ENCODE measurements at regions not wholly inside any gene's neighbourhood (a gene's known extent, or its start where the extent isn't known, plus 50 kb on each side); places are given as distances from the start of the nearest gene placed in this dataset.
A peak's percentile ranks its signal among the peaks of the same experiment; 100 is the strongest.
"Not testable (repeated sequence)": the region's sequence is repeated elsewhere in the genome, so short reads cannot be mapped to it uniquely, and the experiment has no call there.

DNA sequence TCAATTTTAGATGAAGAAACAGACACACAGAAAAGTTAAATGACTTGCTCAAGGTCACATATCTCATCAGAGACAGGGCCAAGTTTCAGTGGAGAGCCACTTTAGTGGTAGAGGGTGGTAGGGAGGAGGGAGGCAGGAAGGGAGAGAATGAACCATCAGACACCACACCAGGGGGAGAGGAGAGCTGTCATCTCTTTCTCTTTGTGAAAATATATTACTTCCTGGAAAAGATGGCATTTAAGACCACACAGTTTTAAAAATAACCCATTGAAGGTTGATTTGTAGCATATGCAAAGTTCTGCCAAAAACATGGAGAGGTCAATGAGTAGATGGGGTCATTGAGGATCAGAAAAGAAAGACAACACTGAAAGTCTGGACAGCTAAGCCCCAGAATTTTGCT, 954.7 kb upstream of the DEFB115 start:
- in situ Hi-C loops (cut with MboI; ENCODE audit: low pct_unique_long_range_greater_than_20kb in 2 of 9, low sequenced_read_pairs in 9 of 9, unreplicated experiment in 9 of 9); ATAC-seq (replicated peaks in 6 of 8); H3K4me3 ChIP-seq; H3K27ac ChIP-seq: not testable (repeated sequence)
- H3K4me1 ChIP-seq (replicated peaks in 1 of 2) = peaks cover 10 to 13% of the 10 kb centered on the region in 2 donors

DNA sequence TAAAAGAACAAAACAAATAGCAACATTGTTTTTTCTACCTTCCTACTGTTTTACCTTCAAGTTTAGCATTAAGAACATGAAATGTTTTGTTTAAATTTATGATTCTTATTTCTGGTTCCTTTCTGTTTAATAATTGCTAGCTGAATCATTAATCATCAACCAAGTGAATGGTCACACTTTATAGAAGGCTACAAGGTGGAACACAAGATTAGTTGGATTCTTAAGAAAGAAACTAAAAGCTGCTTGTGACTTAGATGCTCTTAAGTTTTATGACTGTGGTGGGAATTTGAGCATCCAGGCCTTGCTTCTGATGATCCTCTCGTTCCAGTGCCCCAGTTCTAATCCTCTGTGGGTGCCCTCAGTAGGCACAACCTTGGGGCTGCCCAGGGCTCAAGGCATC, 947.5 kb upstream of the DEFB115 start:
- in situ Hi-C loops (cut with MboI; ENCODE audit: low pct_unique_long_range_greater_than_20kb in 2 of 9, low sequenced_read_pairs in 9 of 9, unreplicated experiment in 9 of 9); H3K27ac ChIP-seq; H3K4me1 ChIP-seq (replicated peaks in 1 of 2); ATAC-seq (replicated peaks in 6 of 8); H3K4me3 ChIP-seq: not testable (repeated sequence)
- no CpG with 5 or more reads among the region's 1 CpG for WGBS, 10 experiments

DNA sequence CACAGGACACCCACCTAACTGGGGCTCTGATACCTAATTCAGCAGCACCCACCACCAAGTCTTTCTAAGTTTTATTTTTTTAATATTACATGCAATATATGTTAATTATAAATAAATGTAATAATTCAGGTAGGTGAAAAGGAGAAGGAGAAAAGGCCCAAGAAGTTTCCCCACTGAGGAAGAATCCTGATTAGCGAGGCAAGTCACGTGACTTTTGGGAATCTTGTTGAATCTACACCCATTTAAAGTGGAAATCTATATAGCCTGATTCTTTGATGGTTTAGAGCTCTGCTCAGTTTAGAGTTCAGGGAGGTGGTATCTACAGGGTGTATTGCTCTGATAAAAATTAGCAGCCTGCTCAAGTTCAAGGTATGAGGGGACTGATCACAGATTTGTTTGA, 947.1 kb upstream of the DEFB115 start:
- H3K4me3 ChIP-seq; H3K4me1 ChIP-seq (replicated peaks in 1 of 2); in situ Hi-C loops (cut with MboI; ENCODE audit: low pct_unique_long_range_greater_than_20kb in 2 of 9, low sequenced_read_pairs in 9 of 9, unreplicated experiment in 9 of 9); H3K27ac ChIP-seq; ATAC-seq (replicated peaks in 6 of 8): not testable (repeated sequence)
- WGBS, 10 experiments = 92 to 100% (median 96%) methylated on average over 1 to 2 of the region's 2 CpGs; no CpG with 5 or more reads in 6 of the 10 experiments

DNA sequence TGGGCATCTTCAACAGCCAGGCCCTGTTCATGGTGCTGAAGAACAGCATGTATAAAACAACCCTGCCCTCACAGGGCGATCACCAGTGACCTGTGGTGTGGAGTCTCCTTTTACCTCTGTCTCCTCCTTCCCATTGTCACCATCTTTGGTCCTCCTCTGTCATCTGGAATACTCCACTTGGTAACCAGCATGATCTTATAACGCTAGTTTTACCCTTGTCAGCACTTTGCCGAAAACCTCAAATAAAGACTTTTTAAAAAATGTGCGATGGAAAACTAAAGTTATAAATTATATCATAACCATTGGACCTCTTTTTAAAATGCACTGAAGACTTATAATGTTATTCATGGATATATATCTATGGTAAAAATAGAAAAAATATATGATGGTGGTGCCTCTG, 945.2 kb upstream of the DEFB115 start:
- H3K27ac ChIP-seq; ATAC-seq (replicated peaks in 6 of 8); H3K4me3 ChIP-seq; in situ Hi-C loops (cut with MboI; ENCODE audit: low pct_unique_long_range_greater_than_20kb in 2 of 9, low sequenced_read_pairs in 9 of 9, unreplicated experiment in 9 of 9): not testable (repeated sequence)
- 100% methylated on average over 1 of the region's 4 CpGs; no CpG with 5 or more reads in 9 of the 10 experiments for whole genome bisulfite sequencing, 10 experiments
- peaks cover 5 to 14% of the 10 kb centered on the region in 2 donors for H3K4me1 ChIP-seq (replicated peaks in 1 of 2)

DNA sequence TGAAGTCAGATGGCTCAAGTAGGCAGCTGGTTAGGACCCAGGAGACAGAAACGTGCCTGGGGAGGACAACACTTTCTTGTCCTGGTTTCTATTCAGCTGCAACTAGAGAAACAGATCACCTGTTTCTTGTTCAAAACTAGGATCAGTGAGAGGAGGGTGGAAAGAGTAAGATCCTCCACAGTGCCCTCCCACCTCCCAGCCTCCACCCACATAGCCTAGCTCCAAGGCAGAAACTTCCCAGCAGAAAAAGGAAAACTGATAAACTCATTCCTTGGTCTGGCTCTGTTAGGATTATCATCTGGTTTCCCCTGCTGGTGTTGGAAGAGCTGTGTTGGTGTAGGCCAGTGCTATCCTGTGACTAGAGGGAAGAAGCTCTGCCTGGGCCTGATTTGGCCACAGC, 943.8 kb upstream of the DEFB115 start:
- no CpG with 5 or more reads among the region's 1 CpG for WGBS, 10 experiments
- ATAC-seq (replicated peaks in 6 of 8); H3K27ac ChIP-seq; in situ Hi-C loops (cut with MboI; ENCODE audit: low pct_unique_long_range_greater_than_20kb in 2 of 9, low sequenced_read_pairs in 9 of 9, unreplicated experiment in 9 of 9); H3K4me3 ChIP-seq: not testable (repeated sequence)
- H3K4me1 ChIP-seq (replicated peaks in 1 of 2) = peaks cover 5 to 17% of the 10 kb centered on the region in 2 donors

DNA sequence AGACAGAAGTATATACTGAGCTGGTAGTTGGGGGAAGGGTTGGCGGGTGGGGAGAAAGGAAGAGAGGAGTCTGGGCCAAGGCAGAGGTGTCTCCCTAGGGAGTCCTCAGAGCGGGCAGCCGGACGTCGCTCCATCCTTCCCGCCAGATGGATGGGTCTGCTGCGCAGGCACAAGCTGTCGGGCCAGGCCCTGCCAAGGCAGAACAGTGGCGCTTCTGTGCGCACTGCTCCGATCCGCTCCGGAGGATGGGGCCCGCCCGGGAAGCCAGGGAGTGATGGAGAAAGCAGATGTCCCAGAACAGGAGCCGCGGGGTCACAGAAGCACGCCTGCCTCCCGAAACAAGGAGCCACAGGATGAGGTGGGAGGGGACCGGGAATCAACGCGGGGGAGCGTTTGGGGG, 941.4 kb upstream of the DEFB115 start:
- peak overlapping the region; percentile 41 to 97 for H3K27ac ChIP-seq
- peak in 1 of 8 experiments; percentile 32 for ATAC-seq (replicated peaks in 6 of 8)
- in situ Hi-C loops (cut with MboI; ENCODE audit: low pct_unique_long_range_greater_than_20kb in 2 of 9, low sequenced_read_pairs in 9 of 9, unreplicated experiment in 9 of 9) = not testable (repeated sequence)
- H3K4me1 ChIP-seq (replicated peaks in 1 of 2) = peaks cover 5 to 20% of the 10 kb centered on the region in 2 donors
- WGBS, 10 experiments = 0% methylated on average over 2 of the region's 23 CpGs; no CpG with 5 or more reads in 9 of the 10 experiments
- peak overlapping the region in 3 of 5 donors; percentile 9 to 28 (median 14) for H3K4me3 ChIP-seq

DNA sequence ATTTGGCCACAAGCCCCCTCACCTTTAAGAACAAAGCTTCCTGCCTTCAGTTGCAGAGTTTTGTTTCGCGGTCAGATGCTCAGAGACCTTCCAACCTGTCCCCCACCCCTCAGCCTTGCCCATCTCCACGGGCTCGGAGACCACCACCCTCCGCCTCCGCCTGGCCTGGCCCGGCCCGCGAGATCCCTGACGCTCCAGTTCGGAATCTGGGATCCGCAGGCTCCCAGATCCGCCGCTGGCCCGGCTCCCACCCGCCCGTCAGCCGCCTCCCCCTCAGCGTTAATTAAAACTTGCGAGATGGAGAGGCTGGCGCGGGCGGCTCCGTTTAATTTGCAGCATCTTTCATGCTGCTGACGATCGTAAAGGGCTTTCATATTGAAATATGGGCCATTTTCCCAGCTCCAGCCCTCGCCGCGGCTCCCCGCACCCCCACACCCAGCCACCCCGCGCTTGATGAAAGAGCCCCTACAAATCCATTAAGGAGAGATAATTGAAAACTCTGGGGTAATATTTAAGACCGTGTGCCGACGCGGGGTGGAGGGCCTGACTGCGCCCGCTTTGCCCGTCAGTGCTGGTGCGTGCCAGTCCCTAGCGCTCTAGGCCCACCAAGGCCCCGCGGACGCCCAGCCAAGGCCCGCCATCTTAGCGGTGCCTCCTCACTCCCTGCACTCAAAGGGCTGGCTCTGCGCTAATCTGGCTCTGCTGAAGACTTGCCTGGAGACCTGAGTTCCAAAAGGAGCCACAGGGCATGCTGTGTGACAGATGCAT, 940.7 kb upstream of the DEFB115 start:
- Histone ChIP-seq H3K4me3 (peak overlapping the region in 2 of 5 donors; percentile 14 to 28), H3K4me1 (replicated peaks in 1 of 2) (peaks cover 5 to 20% of the 10 kb centered on the region in 2 donors), H3K27ac (peak overlapping the region; percentile 41 to 97)
- peak in 3 of 8 experiments; percentile 47 to 75 (median 62) for ATAC-seq (replicated peaks in 6 of 8)
- in situ Hi-C loops (cut with MboI; ENCODE audit: low pct_unique_long_range_greater_than_20kb in 2 of 9, low sequenced_read_pairs in 9 of 9, unreplicated experiment in 9 of 9) = not testable (repeated sequence)
- 0% methylated on average over 3 of the region's 47 CpGs; no CpG with 5 or more reads in 9 of the 10 experiments for WGBS, 10 experiments

DNA sequence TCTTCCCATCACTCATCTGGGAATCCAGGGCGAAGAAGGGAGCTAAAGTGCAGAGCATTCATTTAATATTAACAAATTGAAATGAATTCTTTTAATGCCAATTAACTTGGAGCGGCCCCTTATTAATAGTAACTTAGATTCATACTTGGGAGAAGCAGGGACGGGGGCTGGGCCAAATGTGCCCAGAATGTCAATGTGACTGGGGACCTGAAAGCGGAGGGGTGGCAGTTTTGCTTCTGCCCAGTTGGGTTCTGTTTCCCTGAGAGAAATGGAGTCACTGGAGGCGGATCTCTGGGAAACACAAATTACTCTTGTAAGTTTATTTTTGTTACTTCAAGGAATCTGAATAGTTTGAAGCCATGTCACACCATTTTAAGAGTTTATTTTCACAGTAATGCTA, 923.7 kb upstream of the DEFB115 start:
- in situ Hi-C loops (cut with MboI; ENCODE audit: low pct_unique_long_range_greater_than_20kb in 2 of 9, low sequenced_read_pairs in 9 of 9, unreplicated experiment in 9 of 9) = loop anchor here in 1 of 9 experiments (25.0 kb wide), 1 partner anchor 996 kb away; no protein-coding TSS in a partner anchor
- H3K4me3 ChIP-seq; H3K4me1 ChIP-seq (replicated peaks in 1 of 2); H3K27ac ChIP-seq; ATAC-seq (replicated peaks in 6 of 8): not testable (repeated sequence)
- WGBS, 10 experiments = 0 to 100% (median 50%) methylated on average over 1 to 2 of the region's 5 CpGs; no CpG with 5 or more reads in 6 of the 10 experiments

DNA sequence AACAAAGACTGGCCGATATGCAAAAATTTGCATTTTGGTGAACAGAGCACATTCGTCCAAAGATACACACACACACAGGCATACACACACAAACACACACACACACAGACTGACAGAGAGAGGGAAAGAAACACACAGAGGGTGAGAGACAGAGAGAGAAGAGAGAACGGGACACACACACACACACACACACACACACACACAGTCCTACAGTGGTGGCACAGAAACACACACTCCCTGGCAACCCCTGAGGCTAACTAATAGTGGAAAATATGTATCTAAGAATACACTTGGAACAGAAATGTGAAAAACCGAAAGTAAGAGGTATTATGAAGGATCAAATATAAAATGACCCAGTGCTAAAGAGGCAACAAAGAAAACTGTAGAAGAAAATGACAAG, 919.9 kb upstream of the DEFB115 start:
- 14 to 90% methylated on average over 1 to 2 of the region's 4 CpGs; no CpG with 5 or more reads in 8 of the 10 experiments for WGBS, 10 experiments
- ATAC-seq (replicated peaks in 6 of 8) = not testable (repeated sequence)
- in situ Hi-C loops (cut with MboI; ENCODE audit: low pct_unique_long_range_greater_than_20kb in 2 of 9, low sequenced_read_pairs in 9 of 9, unreplicated experiment in 9 of 9) = loop anchor here in 1 of 9 experiments (25.0 kb wide), 1 partner anchor 1000 kb away; no protein-coding TSS in a partner anchor

DNA sequence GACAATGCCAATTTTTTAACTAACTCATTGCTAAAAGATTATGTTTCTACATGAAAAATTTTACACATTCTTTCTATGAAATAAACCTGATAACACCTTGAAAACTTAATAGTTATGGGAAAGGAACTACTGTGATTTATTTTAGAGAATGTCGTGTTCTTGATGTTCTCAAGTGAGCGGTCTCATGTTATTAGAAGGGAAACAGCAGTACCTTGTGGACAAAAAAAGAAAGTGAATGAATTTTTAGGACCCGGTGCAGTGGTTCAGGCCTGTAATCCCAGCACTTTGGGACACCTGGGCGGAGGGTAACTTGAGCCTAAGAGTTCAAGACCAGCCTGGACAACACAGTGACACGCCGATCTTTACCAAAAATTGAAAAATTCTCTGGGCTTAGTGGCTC, 908.5 kb upstream of the DEFB115 start:
- ATAC-seq (replicated peaks in 6 of 8) = not testable (repeated sequence)

More for the DNA sequence above, 919.9 kb upstream of the DEFB115 start:
- not testable (repeated sequence) for H3K4me1 ChIP-seq (replicated peaks in 1 of 2); H3K4me3 ChIP-seq; H3K27ac ChIP-seq

DNA sequence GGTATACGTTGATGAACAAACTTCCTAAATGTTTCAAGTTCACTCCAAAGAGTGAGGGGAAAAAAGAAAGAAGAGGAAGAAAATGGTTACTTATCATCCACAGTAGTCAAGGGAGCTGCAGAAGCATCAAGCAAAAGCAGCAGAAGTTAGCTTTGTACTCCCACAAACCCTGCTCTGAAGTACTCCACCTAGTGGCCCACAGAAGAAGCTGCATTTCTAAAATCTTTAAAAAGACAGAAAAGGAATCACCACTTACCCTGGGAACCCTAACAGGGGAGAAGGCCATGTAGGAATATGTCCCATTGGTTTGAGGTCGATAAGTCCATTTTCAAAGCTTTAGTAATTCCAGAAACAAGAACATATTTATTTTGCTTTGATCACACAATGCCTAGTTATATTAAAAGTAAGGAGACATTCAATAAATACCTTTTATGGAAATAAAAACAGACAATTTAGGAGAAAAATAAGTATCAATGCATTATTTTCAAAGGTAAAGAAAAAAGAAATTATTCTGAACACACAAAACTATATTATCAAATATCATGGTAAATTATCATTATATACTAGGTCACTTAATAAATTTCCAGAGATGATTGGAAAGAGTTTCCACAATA, 900.5 kb upstream of the DEFB115 start:
- 0 to 89% (median 25%) methylated on average over 1 to 2 of the region's 2 CpGs; no CpG with 5 or more reads in 3 of the 10 experiments for WGBS, 10 experiments
- H3K4me1 ChIP-seq (replicated peaks in 1 of 2); ATAC-seq (replicated peaks in 6 of 8); H3K4me3 ChIP-seq; H3K27ac ChIP-seq: not testable (repeated sequence)
- in situ Hi-C loops (cut with MboI; ENCODE audit: low pct_unique_long_range_greater_than_20kb in 2 of 9, low sequenced_read_pairs in 9 of 9, unreplicated experiment in 9 of 9) = loop anchor here in 1 of 9 experiments (25.0 kb wide), 1 partner anchor 1020 kb away; no protein-coding TSS in a partner anchor

More for the DNA sequence above, 908.5 kb upstream of the DEFB115 start:
- not testable (repeated sequence) for H3K4me1 ChIP-seq (replicated peaks in 1 of 2); H3K27ac ChIP-seq; H3K4me3 ChIP-seq
- 3 to 78% (median 27%) methylated on average over 3 to 5 of the region's 6 CpGs; no CpG with 5 or more reads in 3 of the 10 experiments for WGBS, 10 experiments
- in situ Hi-C loops (cut with MboI; ENCODE audit: low pct_unique_long_range_greater_than_20kb in 2 of 9, low sequenced_read_pairs in 9 of 9, unreplicated experiment in 9 of 9) = loop anchor here in 1 of 9 experiments (25.0 kb wide), 1 partner anchor 1012 kb away; no protein-coding TSS in a partner anchor

DNA sequence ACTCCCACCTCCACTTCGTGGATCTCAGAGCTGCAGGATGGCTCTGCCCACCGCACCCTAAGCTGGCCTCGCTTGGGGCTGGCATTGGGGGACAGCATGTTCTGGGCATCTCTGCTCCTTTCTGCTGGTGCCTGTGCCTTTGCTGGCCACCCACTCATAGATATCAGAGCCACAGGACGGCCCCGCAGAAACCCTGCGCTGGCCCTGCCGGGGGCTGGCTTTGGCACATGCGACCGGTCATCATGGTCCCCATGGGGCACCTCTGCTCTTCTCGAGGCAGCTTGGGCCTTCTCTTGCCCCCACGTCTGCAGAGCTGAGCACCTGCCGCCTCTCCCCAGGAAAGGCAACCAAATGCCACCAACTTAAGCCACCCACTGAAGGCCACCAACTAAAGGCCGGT, 895.7 kb upstream of the DEFB115 start:
- in situ Hi-C loops (cut with MboI; ENCODE audit: low pct_unique_long_range_greater_than_20kb in 2 of 9, low sequenced_read_pairs in 9 of 9, unreplicated experiment in 9 of 9) = loop anchor here in 1 of 9 experiments (25.0 kb wide), 1 partner anchor 1024 kb away; no protein-coding TSS in a partner anchor
- H3K4me1 ChIP-seq (replicated peaks in 1 of 2); H3K27ac ChIP-seq; ATAC-seq (replicated peaks in 6 of 8); H3K4me3 ChIP-seq: not testable (repeated sequence)
- 90 to 100% methylated on average over 1 to 4 of the region's 13 CpGs; no CpG with 5 or more reads in 8 of the 10 experiments for WGBS, 10 experiments

DNA sequence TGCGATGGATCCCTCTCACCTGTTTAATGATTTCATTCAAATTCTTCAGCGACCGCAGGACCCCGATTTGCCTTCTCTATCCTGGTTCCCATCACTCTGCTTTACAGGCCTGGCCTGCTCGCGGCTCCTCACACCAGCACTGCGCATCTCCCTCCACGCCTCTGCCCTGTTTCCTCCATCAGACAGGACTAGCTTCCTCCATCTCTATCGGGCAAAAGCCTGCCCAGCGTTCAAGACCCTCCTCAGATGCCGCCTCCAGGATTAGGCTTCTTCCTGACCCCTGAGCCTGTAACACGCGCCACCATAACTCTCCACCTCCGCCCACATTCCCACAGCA, 881.1 kb upstream of the DEFB115 start:
- in situ Hi-C loops (cut with MboI; ENCODE audit: low pct_unique_long_range_greater_than_20kb in 2 of 9, low sequenced_read_pairs in 9 of 9, unreplicated experiment in 9 of 9); ATAC-seq (replicated peaks in 6 of 8); H3K4me1 ChIP-seq (replicated peaks in 1 of 2): not testable (repeated sequence)
- peak overlapping the region; percentile 48 to 59 for H3K27ac ChIP-seq
- WGBS, 10 experiments = 40 to 95% (median 77%) methylated on average over 3 to 10 of the region's 14 CpGs; no CpG with 5 or more reads in 1 of the 10 experiments
- H3K4me3 ChIP-seq = peak overlapping the region; percentile 77 to 94 (median 88)
